Astrocyte (in vitro differentiated cells and primary cell): ENCODE measurements at regions not wholly inside any gene's neighbourhood (a gene's known extent, or its start where the extent isn't known, plus 50 kb on each side); places are given as distances from the start of the nearest gene placed in this dataset.
"Not testable (repeated sequence)": the region's sequence is repeated elsewhere in the genome, so short reads cannot be mapped to it uniquely, and the experiment has no call there.

Experiments used
- DNase-seq: peaks from one replicate; pipeline ENCODE4 v3.0.0-alpha.2; 2010; ENCODE audit warnings: low read depth
- FAIRE-seq: peaks from 2 replicates; lab custom pipeline; 2011; peaks lifted over from hg19 to GRCh38; lab: Jason Lieb, UNC
- H2AFZ ChIP-seq: 2 replicates; pipeline ENCODE4 v1.6.0; 2012; ENCODE audit warnings: low read depth, low read length, inconsistent platforms
- H3K27ac ChIP-seq: 2 replicates; pipeline ENCODE4 v1.5.1; 2011; ENCODE audit warnings: low read depth, low read length, inconsistent platforms
- H3K27me3 ChIP-seq: 2 replicates; pipeline ENCODE4 v1.6.0; 2011; ENCODE audit warnings: low read length, inconsistent platforms; ENCODE audit not compliant: insufficient read depth
- H3K36me3 ChIP-seq: 2 replicates; pipeline ENCODE4 v1.5.1; 2011; ENCODE audit warnings: low read length, inconsistent platforms; ENCODE audit not compliant: insufficient read depth
- H3K4me1 ChIP-seq: 2 replicates; pipeline ENCODE4 v1.5.1; 2011; ENCODE audit warnings: low read length, inconsistent platforms; ENCODE audit not compliant: insufficient read depth
- H3K4me2 ChIP-seq: 2 replicates; pipeline ENCODE4 v1.6.0; 2012; ENCODE audit warnings: low read length, inconsistent platforms
- H3K4me3 ChIP-seq: 2 replicates; pipeline ENCODE4 v1.5.1; 2011; ENCODE audit warnings: low read depth, mild to moderate bottlenecking, low read length, inconsistent platforms; ENCODE audit not compliant: insufficient read depth
- H3K79me2 ChIP-seq: 2 replicates; pipeline ENCODE4 v1.6.0; 2012; ENCODE audit warnings: mild to moderate bottlenecking, low read length, inconsistent platforms; ENCODE audit not compliant: insufficient read depth
- H3K9ac ChIP-seq: 2 replicates; pipeline ENCODE4 v1.6.0; 2012; ENCODE audit warnings: mild to moderate bottlenecking, low read length, inconsistent platforms
- H3K9me3 ChIP-seq: 2 replicates; pipeline ENCODE4 v1.5.1; 2012; ENCODE audit warnings: low read depth, mild to moderate bottlenecking, low read length, inconsistent platforms; ENCODE audit not compliant: insufficient read depth
- H4K20me1 ChIP-seq: 2 replicates; pipeline ENCODE4 v1.6.0; 2012; ENCODE audit warnings: low read length, inconsistent platforms; ENCODE audit not compliant: insufficient read depth
- H3K27ac Mint-ChIP-seq: one replicate; pipeline ENCODE4 v1.8.0; 2021; ENCODE audit warnings: mild to moderate bottlenecking, mixed read lengths; ENCODE audit not compliant: unreplicated experiment
- H3K27me3 Mint-ChIP-seq: one replicate; pipeline ENCODE4 v1.8.0; 2021; ENCODE audit warnings: low read depth, mixed read lengths; ENCODE audit not compliant: unreplicated experiment
- H3K36me3 Mint-ChIP-seq: one replicate; pipeline ENCODE4 v1.8.0; 2021; ENCODE audit warnings: low read depth, mixed read lengths; ENCODE audit not compliant: unreplicated experiment
- H3K4me1 Mint-ChIP-seq: one replicate; pipeline ENCODE4 v1.8.0; 2021; ENCODE audit warnings: low read depth, mixed read lengths; ENCODE audit not compliant: unreplicated experiment
- H3K4me3 Mint-ChIP-seq: one replicate; pipeline ENCODE4 v1.8.0; 2021; ENCODE audit warnings: mild to moderate bottlenecking, moderate library complexity, mixed read lengths; ENCODE audit not compliant: unreplicated experiment
- H3K9me3 Mint-ChIP-seq: one replicate; pipeline ENCODE4 v1.8.0; 2021; ENCODE audit warnings: mild to moderate bottlenecking, mixed read lengths; ENCODE audit not compliant: unreplicated experiment
- CTCF ChIP-seq: IDR thresholded peaks from 2 replicates; pipeline ENCODE4 v1.5.1; 2011; ENCODE audit warnings: low read depth, mild to moderate bottlenecking, inconsistent platforms, low read length, moderate library complexity; ENCODE audit not compliant: insufficient read depth
- EZH2 ChIP-seq: IDR thresholded peaks from 2 replicates; pipeline ENCODE4 v1.6.1; 2012; ENCODE audit warnings: mild to moderate bottlenecking, low read length, inconsistent platforms; ENCODE audit not compliant: insufficient read depth

DNA sequence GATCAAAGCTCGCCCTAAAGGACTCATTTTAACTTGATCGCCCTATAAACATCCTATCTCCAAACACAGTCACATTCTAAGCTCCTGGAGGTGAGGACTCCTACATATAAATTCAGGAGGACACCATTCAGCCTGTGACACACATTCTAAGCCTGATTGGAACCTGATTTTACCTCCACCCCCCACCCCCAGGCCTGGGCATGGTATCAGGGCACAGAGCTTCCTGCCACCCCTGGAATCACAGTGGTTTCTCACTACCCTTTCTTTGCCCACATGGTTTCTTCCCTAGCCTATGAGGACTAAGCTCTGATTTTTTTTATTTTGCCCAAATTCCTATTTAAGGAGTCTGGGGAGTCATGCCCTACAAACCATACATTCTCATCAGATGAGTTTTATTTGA, 428.1 kb upstream of the ID2 start:
- Histone ChIP-seq H3K36me3 (no peaks in the 10 kb centered on the region), H3K4me2 (no peak overlapping the region), H3K9ac (no peak overlapping the region), H4K20me1 (no peaks in the 10 kb centered on the region), H3K4me3 (no peak overlapping the region), H2AFZ (no peak overlapping the region), H3K9me3 (no peaks in the 10 kb centered on the region), H3K4me1 (no peaks in the 10 kb centered on the region), H3K27me3 (no peaks in the 10 kb centered on the region), H3K27ac (no peak overlapping the region), H3K79me2 (no peaks in the 10 kb centered on the region)
- FAIRE-seq (no peak), DNase-seq (no peak)
- Mint-ChIP-seq H3K4me1 (peaks cover 2% of the 10 kb centered on the region), H3K36me3 (no peaks in the 10 kb centered on the region), H3K9me3 (no peaks in the 10 kb centered on the region), H3K27ac (no peak overlapping the region), H3K27me3 (peaks cover 2% of the 10 kb centered on the region), H3K4me3 (no peak overlapping the region)
- no peak for TF ChIP-seq EZH2
- no peak for TF ChIP-seq CTCF

- H3K27me3 ChIP-seq, H3K4me1 Mint-ChIP-seq, H3K9me3 Mint-ChIP-seq, H3K79me2 ChIP-seq, H3K27ac Mint-ChIP-seq, H3K27me3 Mint-ChIP-seq, H3K4me3 Mint-ChIP-seq, H4K20me1 ChIP-seq, H3K4me3 ChIP-seq, H3K27ac ChIP-seq, H3K9ac ChIP-seq, DNase-seq, H3K4me2 ChIP-seq, H3K9me3 ChIP-seq, H2AFZ ChIP-seq, H3K36me3 Mint-ChIP-seq, FAIRE-seq, H3K36me3 ChIP-seq, H3K4me1 ChIP-seq: not testable (repeated sequence)
Observed at GRCh38 chr2:8254214-8254613, 427.6 kb upstream of the ID2 start.

DNA sequence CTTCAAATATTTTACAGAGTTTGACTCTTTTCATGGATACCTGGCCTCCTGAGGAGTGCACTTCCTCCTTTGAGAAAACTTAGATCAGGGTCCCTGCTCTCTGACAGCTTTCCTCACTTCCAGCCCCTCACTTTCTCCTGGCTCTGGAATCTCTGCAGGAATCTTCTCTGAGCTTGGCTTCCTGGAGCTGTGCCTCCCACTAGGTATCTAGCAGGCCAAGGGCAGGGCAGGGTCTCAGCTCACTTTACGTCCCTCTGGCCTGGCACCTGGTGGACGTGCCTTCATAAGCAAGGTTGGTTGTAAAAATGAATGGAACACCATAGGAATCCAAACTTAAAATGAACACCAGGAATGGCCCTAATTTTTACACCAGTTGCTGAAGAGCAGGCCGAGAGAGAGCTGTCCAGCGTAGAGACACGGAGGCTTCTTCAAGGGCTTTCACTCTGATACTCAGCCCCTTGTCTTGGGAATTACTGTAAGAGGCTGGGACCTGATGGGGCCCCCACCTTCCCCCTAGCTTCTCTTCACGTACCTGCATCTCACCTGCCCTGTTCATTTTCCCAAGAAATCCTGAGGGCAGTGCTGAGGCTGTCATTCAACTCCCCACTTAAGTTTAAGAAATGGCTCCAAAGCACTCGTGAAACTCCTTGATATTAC, 426.9 kb upstream of the ID2 start:
- no peaks in the 10 kb centered on the region for H3K9me3 ChIP-seq
- H3K4me1 ChIP-seq = no peaks in the 10 kb centered on the region
- no peaks in the 10 kb centered on the region for H3K27me3 ChIP-seq
- H3K36me3 Mint-ChIP-seq = no peaks in the 10 kb centered on the region
- no peaks in the 10 kb centered on the region for H3K36me3 ChIP-seq
- DNase-seq (no peak), FAIRE-seq (no peak)
- no peak overlapping the region for H3K4me3 Mint-ChIP-seq
- H3K9me3 Mint-ChIP-seq = no peaks in the 10 kb centered on the region
- no peaks in the 10 kb centered on the region for H3K79me2 ChIP-seq
- H4K20me1 ChIP-seq = no peaks in the 10 kb centered on the region
- no peak overlapping the region for H3K4me3 ChIP-seq
- no peak overlapping the region for H3K27ac Mint-ChIP-seq
- no peak for TF ChIP-seq CTCF
- TF ChIP-seq EZH2 = no peak
- H3K27me3 Mint-ChIP-seq = peaks cover 2% of the 10 kb centered on the region
- no peak overlapping the region for H3K4me2 ChIP-seq
- no peak overlapping the region for H3K9ac ChIP-seq
- no peak overlapping the region for H3K27ac ChIP-seq
- peaks cover 2% of the 10 kb centered on the region for H3K4me1 Mint-ChIP-seq
- no peak overlapping the region for H2AFZ ChIP-seq
